ENCODE measurements at regions not wholly inside any gene's neighbourhood (a gene's known extent, or its start where the extent isn't known, plus 50 kb on each side); places are given as distances from the start of the nearest gene placed in this dataset.

- TF ChIP-seq CTCF (conservative IDR thresholded peaks at IDR 0.05 in 1 of 2, IDR thresholded peaks at IDR 0.05 in 1 of 2; ENCODE audit: low read depth in 1 of 2, low read length in 2 of 2) (no peak), EZH2 (IDR thresholded peaks at IDR 0.05; ENCODE audit: low read length, missing control alignments) (no peak)
These were observed 114.3 kb upstream of the DAP start for GRCh38 chr5:10875201-10875768.
